ENCODE measurements at regions not wholly inside any gene's neighbourhood (a gene's known extent, or its start where the extent isn't known, plus 50 kb on each side); places are given as distances from the start of the nearest gene placed in this dataset.

- H3K27ac ChIP-seq (ENCODE audit: low read depth in 2 of 2, low read length in 1 of 2), result no peak overlapping the region
- 74 to 77% methylated on average over 3 of the region's 3 CpGs for WGBS, 2 donors
- no peaks in the 10 kb centered on the region for H3K36me3 ChIP-seq (ENCODE audit: control insufficient read depth in 2 of 2, insufficient read depth in 2 of 2, low read length in 1 of 2)
- H3K4me3 ChIP-seq (ENCODE audit: low read depth in 1 of 2, low read length in 2 of 2), result no peak overlapping the region
- no peaks in the 10 kb centered on the region for H3K4me1 ChIP-seq (ENCODE audit: control insufficient read depth in 2 of 2, insufficient read depth in 2 of 2, low read length in 1 of 2)
- no peaks in the 10 kb centered on the region for H3K27me3 ChIP-seq (ENCODE audit: control insufficient read depth in 1 of 2, insufficient read depth in 2 of 2, low read length in 2 of 2)
- H3K9me3 ChIP-seq (ENCODE audit: control insufficient read depth in 2 of 2, insufficient read depth in 1 of 2, low read depth in 1 of 2, low read length in 1 of 2), result peaks cover 0 to 3% of the 10 kb centered on the region in 2 donors
These were observed 63.3 kb upstream of the ADGRL4 start for GRCh38 chr1:79069828-79070227.

DNA sequence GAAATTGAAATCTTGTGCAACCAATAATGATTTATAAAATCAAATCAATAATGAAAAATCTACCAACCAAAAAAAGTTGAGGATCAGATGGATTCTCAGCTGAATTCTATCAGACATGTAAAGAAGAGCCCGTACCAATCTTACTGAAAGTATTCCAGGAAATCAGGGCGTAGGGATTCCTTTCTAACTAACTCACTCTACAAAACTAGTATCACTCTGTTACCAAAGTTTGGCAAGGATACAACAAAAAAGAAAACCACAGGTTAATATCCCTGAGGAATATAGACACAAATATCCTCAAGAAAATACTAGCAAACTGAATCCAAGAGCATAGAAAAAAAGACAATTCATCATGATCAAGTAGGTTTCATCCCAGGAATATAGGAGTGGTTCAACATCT lies 52.8 kb upstream of the ADGRL4 start:
- WGBS, 2 donors, result 81 to 82% methylated on average over 2 of the region's 2 CpGs
- H3K4me1 ChIP-seq (ENCODE audit: control insufficient read depth in 2 of 2, insufficient read depth in 2 of 2, low read length in 1 of 2), result no peaks in the 10 kb centered on the region
- H3K27ac ChIP-seq (ENCODE audit: low read depth in 2 of 2, low read length in 1 of 2), result no peak overlapping the region
- H3K4me3 ChIP-seq (ENCODE audit: low read depth in 1 of 2, low read length in 2 of 2), result no peak overlapping the region
- H3K27me3 ChIP-seq (ENCODE audit: control insufficient read depth in 1 of 2, insufficient read depth in 2 of 2, low read length in 2 of 2), result no peaks in the 10 kb centered on the region
- peaks cover 0 to 3% of the 10 kb centered on the region in 2 donors for H3K9me3 ChIP-seq (ENCODE audit: control insufficient read depth in 2 of 2, insufficient read depth in 1 of 2, low read depth in 1 of 2, low read length in 1 of 2)
- no peaks in the 10 kb centered on the region for H3K36me3 ChIP-seq (ENCODE audit: control insufficient read depth in 2 of 2, insufficient read depth in 2 of 2, low read length in 1 of 2)

Data from esophagus (tissue), 2 donors.